Muscle of back (tissue), 3 donors: ENCODE measurements at regions not wholly inside any gene's neighbourhood (a gene's known extent, or its start where the extent isn't known, plus 50 kb on each side); places are given as distances from the start of the nearest gene placed in this dataset.

Experiments used
- DNase-seq, 3 donors: peaks; one replicate each; pipeline versions ENCODE4 v3.0.0 to v3.0.0-alpha.2; 2013

- DNase-seq = no peak
Measured at GRCh38 chr20:55264703-55265239, 740.5 kb downstream of the CBLN4 start.

- DNase-seq = no peak
Measured at GRCh38 chr20:55258559-55258958, 746.8 kb downstream of the CBLN4 start.

- DNase-seq = no peak
Measured at GRCh38 chr20:55255016-55255415, 750.3 kb downstream of the CBLN4 start.

GRCh38 chr20:55253781-55254180 lies 751.5 kb downstream of the CBLN4 start:
- DNase-seq = peak in 2 of 3 donors; percentile 26 to 42

- DNase-seq = peak in 2 of 3 donors; percentile 9 to 26
Measured at GRCh38 chr20:55252521-55252920, 752.8 kb downstream of the CBLN4 start.

- no peak for DNase-seq
Measured at GRCh38 chr20:55251170-55251569, 754.1 kb downstream of the CBLN4 start.

- DNase-seq = no peak
Measured at GRCh38 chr20:55242853-55243252, 762.5 kb downstream of the CBLN4 start.

- no peak for DNase-seq
Measured at GRCh38 chr20:55239269-55239668, 763.9 kb downstream of the DOK5 start.

- DNase-seq = no peak
Measured at GRCh38 chr20:55232647-55233046, 757.3 kb downstream of the DOK5 start.

GRCh38 chr20:55229451-55229850 lies 754.1 kb downstream of the DOK5 start:
- DNase-seq = peak in 2 of 3 donors; percentile 20 to 40

GRCh38 chr20:55216525-55217242 lies 741.3 kb downstream of the DOK5 start:
- peak in 1 of 3 donors; percentile 2 for DNase-seq

GRCh38 chr20:55213653-55214052 lies 738.3 kb downstream of the DOK5 start:
- DNase-seq = no peak

- DNase-seq = no peak
Measured at GRCh38 chr20:55211481-55211880, 736.1 kb downstream of the DOK5 start.

- DNase-seq = no peak
Measured at GRCh38 chr20:55205665-55206064, 730.3 kb downstream of the DOK5 start.

- no peak for DNase-seq
Measured at GRCh38 chr20:55200317-55200716, 724.9 kb downstream of the DOK5 start.

GRCh38 chr20:55194947-55195346 lies 719.6 kb downstream of the DOK5 start:
- no peak for DNase-seq

GRCh38 chr20:55186228-55186627 lies 710.8 kb downstream of the DOK5 start:
- DNase-seq = no peak

GRCh38 chr20:55175081-55175480 lies 699.7 kb downstream of the DOK5 start:
- DNase-seq = no peak

GRCh38 chr20:55174635-55175034 lies 699.2 kb downstream of the DOK5 start:
- no peak for DNase-seq

GRCh38 chr20:55174172-55174571 lies 698.8 kb downstream of the DOK5 start:
- no peak for DNase-seq

- no peak for DNase-seq
Measured at GRCh38 chr20:55173601-55174000, 698.2 kb downstream of the DOK5 start.

- DNase-seq = no peak
Measured at GRCh38 chr20:55172310-55173002, 697.1 kb downstream of the DOK5 start.

- DNase-seq = no peak
Measured at GRCh38 chr20:55166063-55166462, 690.7 kb downstream of the DOK5 start.
